Caki2 (cell line): ENCODE measurements at regions not wholly inside any gene's neighbourhood (a gene's known extent, or its start where the extent isn't known, plus 50 kb on each side); places are given as distances from the start of the nearest gene placed in this dataset.

Source experiments
- DNase-seq: peaks from one replicate; pipeline ENCODE4 v3.0.0-alpha.2; 2015; ENCODE audit warnings: low read depth
- in situ Hi-C: cut with HindIII; loops from 2 replicates; pipeline ENCODE4 v1.10.0; 2016; ENCODE audit warnings: low sequenced_read_pairs, low pct_unique_long_range_greater_than_20kb, mixed read lengths

GRCh38 chr3:106728315-106729098 lies 648.7 kb upstream of the CCDC54 start:
- in situ Hi-C loops: no loop called here
- peak; percentile 88 for DNase-seq

- in situ Hi-C loops: no loop called here
- no peak for DNase-seq
Observed at GRCh38 chr3:106729481-106729880, 647.8 kb upstream of the CCDC54 start.

DNA sequence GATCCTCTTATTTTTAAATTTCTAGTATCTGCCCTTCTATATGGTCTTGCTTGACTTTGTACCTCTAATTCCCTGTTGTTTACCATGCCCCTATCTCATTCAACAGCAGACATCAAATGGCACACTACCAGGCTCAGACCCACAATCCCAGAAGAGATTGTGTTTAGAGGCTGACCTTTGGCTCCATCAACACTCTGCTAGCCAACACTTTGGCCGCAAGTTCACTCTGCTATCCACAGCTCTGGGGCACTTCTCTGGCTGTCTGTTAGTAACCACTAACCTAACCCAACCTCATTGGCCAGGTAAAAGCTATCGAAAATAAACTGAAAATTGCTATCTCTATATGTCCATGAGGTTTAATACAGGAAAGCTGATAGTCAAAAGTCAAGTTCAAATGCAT lies 646.0 kb upstream of the CCDC54 start:
- DNase-seq: no peak
- in situ Hi-C loops: no loop called here

GRCh38 chr3:106734712-106735111 lies 642.5 kb upstream of the CCDC54 start:
- in situ Hi-C loops: no loop called here
- no peak for DNase-seq

GRCh38 chr3:106737265-106737664 lies 640.0 kb upstream of the CCDC54 start:
- no peak for DNase-seq
- in situ Hi-C loops: no loop called here

- no peak for DNase-seq
- in situ Hi-C loops: no loop called here
Observed at GRCh38 chr3:106740116-106740515, 637.1 kb upstream of the CCDC54 start.

- DNase-seq: no peak
- in situ Hi-C loops: no loop called here
Observed at GRCh38 chr3:106745344-106746168, 631.7 kb upstream of the CCDC54 start.

DNA sequence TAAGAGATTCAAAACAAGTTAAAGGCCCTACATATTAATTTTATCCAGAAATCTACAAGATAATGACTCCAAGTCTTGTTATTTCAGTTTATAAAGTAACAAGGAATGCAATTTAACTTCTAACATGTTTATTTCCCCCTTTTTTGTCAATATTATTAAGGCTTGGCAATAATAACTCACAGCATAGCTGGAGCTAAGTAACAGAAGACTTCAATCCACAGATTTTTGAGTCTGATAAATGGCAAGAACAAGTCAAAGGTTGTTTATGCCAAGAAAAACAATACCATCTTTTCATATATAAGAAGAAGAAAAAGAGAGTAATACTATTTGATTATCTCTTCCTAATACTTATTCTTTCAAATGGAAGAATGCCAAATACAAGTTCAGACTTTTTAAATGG lies 631.0 kb upstream of the CCDC54 start:
- no peak for DNase-seq
- in situ Hi-C loops: no loop called here

- in situ Hi-C loops: no loop called here
- no peak for DNase-seq
Observed at GRCh38 chr3:106748472-106749262, 628.6 kb upstream of the CCDC54 start.

- in situ Hi-C loops: no loop called here
- DNase-seq: no peak
Observed at GRCh38 chr3:106750092-106750491, 627.1 kb upstream of the CCDC54 start.

GRCh38 chr3:106755336-106755735 lies 621.9 kb upstream of the CCDC54 start:
- DNase-seq: no peak
- in situ Hi-C loops: no loop called here

DNA sequence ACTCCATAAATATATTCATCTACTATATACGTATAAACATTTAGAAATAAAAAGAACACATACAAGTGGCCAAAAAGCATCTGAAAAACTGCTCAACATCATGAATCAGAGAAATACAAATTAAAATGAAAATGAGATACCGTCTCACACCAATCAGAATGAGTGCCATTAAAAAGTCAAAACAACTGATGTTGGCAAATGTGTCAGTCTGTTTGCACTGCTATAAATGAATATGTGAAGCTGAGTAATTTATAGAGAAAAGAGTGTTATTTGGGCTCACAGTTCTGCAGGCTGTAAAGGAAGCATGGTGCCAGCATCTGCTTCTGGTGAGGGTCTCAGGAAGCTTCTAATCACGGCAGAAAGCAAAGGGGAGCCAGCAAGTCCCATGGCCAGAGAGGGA lies 620.3 kb upstream of the CCDC54 start:
- in situ Hi-C loops: no loop called here
- DNase-seq: no peak

DNA sequence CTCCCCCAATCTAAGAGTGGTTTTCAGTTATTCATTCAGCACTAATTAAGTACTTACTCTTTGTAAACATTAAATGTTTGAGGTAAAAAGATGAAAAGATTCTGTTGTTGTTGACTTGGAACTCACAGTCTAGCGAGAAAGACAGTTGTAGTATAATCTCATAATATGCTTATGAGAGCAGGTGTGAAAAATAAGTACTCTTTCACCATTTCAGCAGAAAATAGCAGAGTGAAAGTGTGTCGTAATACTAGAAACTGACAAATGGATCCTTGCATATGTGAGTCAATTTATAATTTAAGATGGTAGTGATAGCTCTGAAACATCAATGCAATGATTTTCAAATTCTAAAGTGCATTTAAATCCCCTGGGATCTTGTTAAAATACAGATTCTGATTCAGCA lies 618.8 kb upstream of the CCDC54 start:
- no peak for DNase-seq
- in situ Hi-C loops: no loop called here

DNA sequence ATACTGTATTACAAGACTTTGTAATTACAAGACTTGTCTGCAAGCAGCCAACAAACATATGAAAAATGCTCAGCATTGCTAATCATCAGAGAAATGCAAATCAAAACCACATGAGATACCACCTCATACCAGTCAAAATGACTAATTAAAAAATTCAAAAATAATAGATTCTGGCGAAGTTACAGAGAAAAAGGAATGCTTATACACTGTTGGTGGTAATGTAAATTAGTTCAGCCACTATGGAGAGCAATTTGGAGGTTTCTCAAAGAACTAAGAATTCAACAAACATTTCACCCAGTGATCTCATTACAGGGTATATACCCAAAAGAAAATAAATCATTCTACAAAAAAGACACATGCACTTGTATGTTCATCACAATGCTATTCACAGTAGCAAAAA lies 617.5 kb upstream of the CCDC54 start:
- DNase-seq: no peak

DNA sequence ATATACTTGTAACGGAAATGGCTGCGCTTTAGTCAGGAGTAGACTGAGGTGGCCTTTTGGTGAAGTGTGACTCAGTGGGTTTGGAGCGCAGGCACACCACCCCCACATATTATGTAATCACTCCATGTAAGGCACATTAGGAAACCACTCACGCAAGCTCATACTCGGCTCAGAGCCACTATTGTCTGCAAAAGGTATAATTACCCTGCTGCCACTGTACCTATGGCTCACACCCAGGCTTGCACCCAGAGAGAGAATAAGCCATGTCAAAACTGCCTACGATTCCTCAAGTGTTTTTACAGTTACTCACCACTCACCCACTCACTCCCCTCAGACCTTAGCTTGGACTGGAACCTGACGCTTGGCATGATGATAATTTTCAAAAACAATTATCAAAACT lies 611.9 kb upstream of the CCDC54 start:
- in situ Hi-C loops: no loop called here
- no peak for DNase-seq

More for the DNA sequence above, 617.5 kb upstream of the CCDC54 start:
- in situ Hi-C loops: no loop called here

GRCh38 chr3:106768941-106769480 lies 608.2 kb upstream of the CCDC54 start:
- in situ Hi-C loops: no loop called here
- DNase-seq: peak; percentile 24

DNA sequence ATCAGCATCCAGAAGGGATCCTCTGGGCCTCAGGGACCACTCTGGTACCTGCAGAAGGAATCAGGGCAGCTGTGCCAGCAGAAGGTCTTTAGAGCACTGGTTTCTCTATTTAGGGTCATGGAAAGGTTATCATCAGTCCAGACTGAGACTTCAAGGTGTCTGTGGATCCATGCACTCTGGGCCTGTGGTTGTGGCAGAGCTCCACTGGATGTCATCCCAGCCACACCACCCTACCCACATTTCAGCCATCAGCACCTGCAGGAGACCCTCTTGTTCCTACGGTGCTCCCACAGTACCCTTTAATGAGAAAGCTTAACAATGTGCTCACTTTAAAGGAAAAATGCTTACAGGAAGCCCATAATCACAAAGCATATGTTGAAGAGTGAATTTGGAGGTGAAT lies 603.4 kb upstream of the CCDC54 start:
- in situ Hi-C loops: no loop called here
- no peak for DNase-seq

DNA sequence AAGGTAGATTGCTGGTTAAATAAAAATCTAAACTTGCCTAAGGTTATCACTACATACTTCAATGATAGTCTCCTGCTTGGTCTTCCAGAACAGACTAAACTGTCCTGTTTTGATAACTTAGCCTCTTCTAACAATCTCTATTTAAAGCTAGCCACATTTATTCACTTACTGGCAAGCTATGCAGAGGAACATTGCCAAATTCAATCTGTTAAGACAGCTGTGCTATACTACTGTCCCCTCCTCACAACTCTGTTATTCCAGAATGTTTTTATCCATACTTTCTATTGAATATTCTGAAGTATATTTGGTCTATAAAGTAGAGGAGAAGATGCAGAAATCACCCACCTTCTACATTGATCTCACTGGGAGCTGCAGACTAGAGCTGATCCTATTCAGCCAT lies 594.0 kb upstream of the CCDC54 start:
- no peak for DNase-seq
- in situ Hi-C loops: no loop called here

DNA sequence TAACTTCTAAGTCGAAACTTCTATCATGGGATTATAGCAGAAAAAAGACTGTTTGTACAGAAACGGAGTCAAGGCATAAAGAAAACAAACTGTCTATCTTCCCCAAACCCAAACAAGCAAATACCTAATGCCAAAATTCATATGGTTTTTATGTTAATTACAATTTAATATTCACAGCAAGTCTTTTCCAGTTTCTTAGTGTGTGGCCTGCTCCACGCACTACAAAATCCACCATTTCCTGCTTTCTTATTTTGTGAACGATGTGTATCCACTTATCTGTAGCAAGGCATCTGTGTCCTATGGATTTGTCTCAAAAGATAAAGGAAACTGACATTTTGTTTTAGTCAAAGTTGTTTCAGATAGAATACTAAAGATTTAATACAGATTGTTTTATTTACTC lies 588.0 kb upstream of the CCDC54 start:
- DNase-seq: no peak
- in situ Hi-C loops: no loop called here
